Astrocyte of the cerebellum (primary cell): ENCODE measurements at regions not wholly inside any gene's neighbourhood (a gene's known extent, or its start where the extent isn't known, plus 50 kb on each side); places are given as distances from the start of the nearest gene placed in this dataset.

Source experiments
- DNase-seq: peaks from one replicate; pipeline ENCODE4 v3.0.0-alpha.2; 2011; ENCODE audit warnings: low read depth
- H3K4me3 ChIP-seq: 2 replicates; pipeline ENCODE4 v1.5.1; 2011; ENCODE audit warnings: mild to moderate bottlenecking, low read depth, low read length, moderate library complexity
- in situ Hi-C: cut with HindIII; loops from 2 replicates; pipeline ENCODE4 v1.10.0; 2017; ENCODE audit warnings: low sequenced_read_pairs
- TF ChIP-seq, protein P1 (sequence below): IDR thresholded peaks from 2 replicates; pipeline ENCODE4 v1.5.1; 2012; ENCODE audit warnings: low read length, low read depth, moderate library complexity, mild to moderate bottlenecking; ENCODE audit errors: missing control alignments

DNA sequence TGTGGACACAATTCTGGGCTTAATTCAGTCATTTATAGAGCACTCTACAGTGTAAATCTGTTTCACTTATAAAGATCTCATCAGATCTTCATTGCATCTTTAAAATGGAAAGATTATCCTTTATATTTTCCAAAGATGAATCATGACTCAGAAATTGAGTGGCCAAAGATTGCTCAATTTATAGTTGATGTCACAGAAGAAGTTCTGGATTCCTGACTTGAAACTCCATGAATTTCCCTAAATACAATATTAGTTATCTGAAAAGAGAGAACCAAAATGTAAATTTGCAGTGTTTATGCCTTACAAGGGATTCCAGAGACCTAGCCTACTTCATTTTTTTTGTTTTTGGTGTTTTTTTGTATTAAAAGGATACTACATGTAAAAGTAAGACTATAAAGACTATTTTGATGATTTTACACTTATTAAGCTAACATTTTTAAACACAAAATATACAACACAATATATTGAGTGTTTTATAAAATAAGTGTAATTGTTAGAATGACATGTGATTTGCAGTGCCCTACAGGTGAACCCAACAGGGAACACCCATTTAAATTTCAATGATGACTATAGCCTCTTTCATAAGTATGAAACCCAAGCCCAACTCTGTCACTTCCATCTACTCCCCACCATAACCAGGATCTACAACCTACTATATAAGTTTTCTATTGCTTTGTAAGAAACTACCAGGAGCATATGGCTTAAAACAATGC is 183.5 kb downstream of the PCDH7 start:
- DNase-seq = no peak
- TF ChIP-seq, protein P1, sequence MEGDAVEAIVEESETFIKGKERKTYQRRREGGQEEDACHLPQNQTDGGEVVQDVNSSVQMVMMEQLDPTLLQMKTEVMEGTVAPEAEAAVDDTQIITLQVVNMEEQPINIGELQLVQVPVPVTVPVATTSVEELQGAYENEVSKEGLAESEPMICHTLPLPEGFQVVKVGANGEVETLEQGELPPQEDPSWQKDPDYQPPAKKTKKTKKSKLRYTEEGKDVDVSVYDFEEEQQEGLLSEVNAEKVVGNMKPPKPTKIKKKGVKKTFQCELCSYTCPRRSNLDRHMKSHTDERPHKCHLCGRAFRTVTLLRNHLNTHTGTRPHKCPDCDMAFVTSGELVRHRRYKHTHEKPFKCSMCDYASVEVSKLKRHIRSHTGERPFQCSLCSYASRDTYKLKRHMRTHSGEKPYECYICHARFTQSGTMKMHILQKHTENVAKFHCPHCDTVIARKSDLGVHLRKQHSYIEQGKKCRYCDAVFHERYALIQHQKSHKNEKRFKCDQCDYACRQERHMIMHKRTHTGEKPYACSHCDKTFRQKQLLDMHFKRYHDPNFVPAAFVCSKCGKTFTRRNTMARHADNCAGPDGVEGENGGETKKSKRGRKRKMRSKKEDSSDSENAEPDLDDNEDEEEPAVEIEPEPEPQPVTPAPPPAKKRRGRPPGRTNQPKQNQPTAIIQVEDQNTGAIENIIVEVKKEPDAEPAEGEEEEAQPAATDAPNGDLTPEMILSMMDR = no peak
- in situ Hi-C loops = no loop called here
- no peak overlapping the region for H3K4me3 ChIP-seq

DNA sequence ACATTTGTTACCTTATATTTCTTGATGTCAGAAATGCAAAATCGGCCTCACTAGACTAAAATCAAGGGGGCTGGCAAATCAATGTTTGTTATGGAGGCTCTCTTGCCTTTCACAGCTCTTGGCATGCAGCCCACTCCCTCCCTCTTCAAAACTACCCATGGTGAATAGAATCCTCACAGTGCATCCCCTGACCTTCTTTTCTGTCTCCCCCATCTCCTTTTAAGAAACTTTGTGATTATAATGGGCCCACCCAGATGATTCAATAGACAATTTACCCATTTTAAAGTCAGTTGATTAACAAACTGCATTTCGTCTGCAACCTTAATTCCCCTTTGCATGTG is 184.0 kb downstream of the PCDH7 start:
- in situ Hi-C loops = no loop called here
- DNase-seq = no peak
- TF ChIP-seq, protein P1 = no peak
- no peak overlapping the region for H3K4me3 ChIP-seq

- DNase-seq = no peak
- H3K4me3 ChIP-seq = no peak overlapping the region
- in situ Hi-C loops = no loop called here
- TF ChIP-seq, protein P1 = no peak
Measured at GRCh38 chr4:30904588-30904987, 184.4 kb downstream of the PCDH7 start.

GRCh38 chr4:30912098-30912714 is 192.0 kb downstream of the PCDH7 start:
- in situ Hi-C loops = no loop called here
- TF ChIP-seq, protein P1 = no peak
- H3K4me3 ChIP-seq = no peak overlapping the region
- DNase-seq = peak; percentile 2

- no peak overlapping the region for H3K4me3 ChIP-seq
- in situ Hi-C loops = no loop called here
- TF ChIP-seq, protein P1 = no peak
- DNase-seq = no peak
Measured at GRCh38 chr4:30916337-30917274, 196.4 kb downstream of the PCDH7 start.

GRCh38 chr4:30917946-30918345 is 197.8 kb downstream of the PCDH7 start:
- no peak for DNase-seq
- in situ Hi-C loops = no loop called here
- TF ChIP-seq, protein P1 = no peak
- H3K4me3 ChIP-seq = no peak overlapping the region
